Testis (tissue), 2 donors: ENCODE measurements at regions not wholly inside any gene's neighbourhood (a gene's known extent, or its start where the extent isn't known, plus 50 kb on each side); places are given as distances from the start of the nearest gene placed in this dataset.
"Not testable (repeated sequence)": the region's sequence is repeated elsewhere in the genome, so short reads cannot be mapped to it uniquely, and the experiment has no call there.

ENCODE experiments used
- CTCF ChIP-seq, 3 experiments: fragments of 450-650 bp in 2 of 3; fragments of 200-600 bp in 1 of 3; sonication (generic) in 1 of 3; IDR thresholded peaks; one replicate each; pipeline ENCODE4 v1.5.1; 2016 to 2019; ENCODE audit warnings: antibody characterized with exemption in 3 of 3, mild to moderate bottlenecking in 2 of 3, moderate library complexity in 1 of 3
- POLR2A ChIP-seq: fragments of 450-650 bp; IDR thresholded peaks from one replicate; pipeline ENCODE4 v1.6.1; 2017; ENCODE audit warnings: antibody characterized with exemption, mild to moderate bottlenecking, moderate library complexity

GRCh38 chr21:25467071-25467470, 140.2 kb downstream of the MRPL39 start:
- not testable (repeated sequence) for TF ChIP-seq CTCF (IDR thresholded peaks at IDR 0.05); POLR2A
